ENCODE measurements at regions not wholly inside any gene's neighbourhood (a gene's known extent, or its start where the extent isn't known, plus 50 kb on each side); places are given as distances from the start of the nearest gene placed in this dataset.

- TF ChIP-seq CTCF (IDR thresholded peaks at IDR 0.05; ENCODE audit: poor library complexity) (no peak), EZH2 (IDR thresholded peaks at IDR 0.05; ENCODE audit: borderline replicate concordance) (no peak)
Observed at GRCh38 chr3:27889745-27890144, 167.6 kb upstream of the EOMES start.

All from hepatocyte (in vitro differentiated cells).